GM12892 (cell line): ENCODE measurements at regions not wholly inside any gene's neighbourhood (a gene's known extent, or its start where the extent isn't known, plus 50 kb on each side); places are given as distances from the start of the nearest gene placed in this dataset.

Source experiments
- POLR2A ChIP-seq: IDR thresholded peaks from 2 replicates; pipeline ENCODE4 v1.6.1; 2011; ENCODE audit warnings: low read depth, low read length, control low read depth
- POLR2AphosphoS5 ChIP-seq: IDR thresholded peaks from 2 replicates; pipeline ENCODE4 v1.6.1; 2011; ENCODE audit warnings: low read depth, low read length, control low read depth
- TAF1 ChIP-seq: IDR thresholded peaks from 2 replicates; pipeline ENCODE4 v1.6.1; 2011; ENCODE audit warnings: low read depth, mild to moderate bottlenecking, control low read depth, low read length, borderline replicate concordance

DNA sequence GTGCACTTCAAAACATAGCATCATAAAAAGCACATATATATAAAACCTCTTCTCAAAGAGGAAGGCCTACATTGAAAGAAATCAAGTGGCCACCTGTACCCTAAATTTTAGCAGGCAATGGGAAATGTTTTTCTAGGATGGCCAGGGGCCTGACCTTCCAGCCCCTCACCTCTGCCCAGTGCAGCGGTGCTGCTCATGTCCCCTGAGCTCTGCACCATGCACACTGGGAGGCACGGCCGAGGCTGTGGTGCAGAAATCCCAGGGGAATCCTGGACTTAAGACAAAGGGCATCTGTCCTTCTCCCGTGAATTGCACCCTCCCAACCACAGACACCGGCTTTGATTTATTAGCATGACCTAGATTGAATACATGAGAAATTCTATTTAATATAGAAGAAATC is 551.4 kb downstream of the GLRX3 start:
- no peak for TF ChIP-seq TAF1
- no peak for TF ChIP-seq POLR2A
- TF ChIP-seq POLR2AphosphoS5 = no peak
